OCI-LY7 (cell line): ENCODE measurements at regions not wholly inside any gene's neighbourhood (a gene's known extent, or its start where the extent isn't known, plus 50 kb on each side); places are given as distances from the start of the nearest gene placed in this dataset.

Source experiments
- CTCF ChIP-seq: fragments of 200-600 bp; sonication (generic); conservative IDR thresholded peaks from 2 replicates; pipeline ENCODE4 v1.5.1; 2014; ENCODE audit warnings: mild to moderate bottlenecking, antibody characterized with exemption, low read length, moderate library complexity, mixed read lengths
- EZH2phosphoT487 ChIP-seq: fragments of 200-600 bp; sonication (generic); IDR thresholded peaks from 2 replicates; pipeline ENCODE4 v1.6.1; 2018; ENCODE audit warnings: low read depth, borderline replicate concordance, mild to moderate bottlenecking, mixed run types, antibody characterized with exemption, low read length, moderate library complexity, mixed read lengths

GRCh38 chr12:30508205-30508967, 187.3 kb downstream of the IPO8 start:
- TF ChIP-seq CTCF, result no peak
- no peak for TF ChIP-seq EZH2phosphoT487
